ENCODE measurements at regions not wholly inside any gene's neighbourhood (a gene's known extent, or its start where the extent isn't known, plus 50 kb on each side); places are given as distances from the start of the nearest gene placed in this dataset.

DNA sequence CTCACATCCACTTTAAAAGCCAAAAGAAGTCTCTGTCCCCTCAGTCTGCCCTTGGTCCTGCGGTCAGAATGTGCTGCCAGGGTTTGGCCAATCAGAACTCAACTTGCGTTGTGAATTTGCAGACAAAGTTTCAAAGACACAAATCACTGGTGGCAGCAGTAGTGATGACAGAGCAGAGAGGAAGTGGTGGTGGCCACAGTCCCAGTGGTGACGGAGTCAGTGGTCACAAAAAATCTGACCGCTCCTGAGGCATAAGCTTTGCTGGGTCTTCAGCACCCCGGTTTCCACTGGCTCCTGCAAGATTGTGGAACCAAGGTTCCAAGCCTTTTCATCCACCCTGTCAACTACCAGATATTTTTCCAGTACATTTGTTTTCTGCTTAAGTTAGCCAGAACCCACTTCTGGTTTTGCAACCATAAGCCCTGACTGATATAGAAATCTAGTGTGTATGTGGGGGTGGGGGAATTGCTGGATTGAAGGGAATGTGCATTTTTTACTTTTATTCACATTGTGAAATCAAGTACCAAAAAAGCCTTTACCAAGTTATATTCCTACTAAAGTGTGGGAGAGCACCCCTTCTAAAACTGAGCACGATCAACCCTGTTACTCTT lies 112.3 kb downstream of the TMPRSS5 start (continued):
- TF ChIP-seq, protein P1, sequence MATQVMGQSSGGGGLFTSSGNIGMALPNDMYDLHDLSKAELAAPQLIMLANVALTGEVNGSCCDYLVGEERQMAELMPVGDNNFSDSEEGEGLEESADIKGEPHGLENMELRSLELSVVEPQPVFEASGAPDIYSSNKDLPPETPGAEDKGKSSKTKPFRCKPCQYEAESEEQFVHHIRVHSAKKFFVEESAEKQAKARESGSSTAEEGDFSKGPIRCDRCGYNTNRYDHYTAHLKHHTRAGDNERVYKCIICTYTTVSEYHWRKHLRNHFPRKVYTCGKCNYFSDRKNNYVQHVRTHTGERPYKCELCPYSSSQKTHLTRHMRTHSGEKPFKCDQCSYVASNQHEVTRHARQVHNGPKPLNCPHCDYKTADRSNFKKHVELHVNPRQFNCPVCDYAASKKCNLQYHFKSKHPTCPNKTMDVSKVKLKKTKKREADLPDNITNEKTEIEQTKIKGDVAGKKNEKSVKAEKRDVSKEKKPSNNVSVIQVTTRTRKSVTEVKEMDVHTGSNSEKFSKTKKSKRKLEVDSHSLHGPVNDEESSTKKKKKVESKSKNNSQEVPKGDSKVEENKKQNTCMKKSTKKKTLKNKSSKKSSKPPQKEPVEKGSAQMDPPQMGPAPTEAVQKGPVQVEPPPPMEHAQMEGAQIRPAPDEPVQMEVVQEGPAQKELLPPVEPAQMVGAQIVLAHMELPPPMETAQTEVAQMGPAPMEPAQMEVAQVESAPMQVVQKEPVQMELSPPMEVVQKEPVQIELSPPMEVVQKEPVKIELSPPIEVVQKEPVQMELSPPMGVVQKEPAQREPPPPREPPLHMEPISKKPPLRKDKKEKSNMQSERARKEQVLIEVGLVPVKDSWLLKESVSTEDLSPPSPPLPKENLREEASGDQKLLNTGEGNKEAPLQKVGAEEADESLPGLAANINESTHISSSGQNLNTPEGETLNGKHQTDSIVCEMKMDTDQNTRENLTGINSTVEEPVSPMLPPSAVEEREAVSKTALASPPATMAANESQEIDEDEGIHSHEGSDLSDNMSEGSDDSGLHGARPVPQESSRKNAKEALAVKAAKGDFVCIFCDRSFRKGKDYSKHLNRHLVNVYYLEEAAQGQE (IDR thresholded peaks at IDR 0.05; ENCODE audit: borderline replicate concordance) = peak; percentile 40; the same call in 1 of the 2 replicates
- TF ChIP-seq, protein P1 (CRISPR knock-in tag; IDR thresholded peaks at IDR 0.05; ENCODE audit: low read depth) = no peak
- TF ChIP-seq, protein P2, sequence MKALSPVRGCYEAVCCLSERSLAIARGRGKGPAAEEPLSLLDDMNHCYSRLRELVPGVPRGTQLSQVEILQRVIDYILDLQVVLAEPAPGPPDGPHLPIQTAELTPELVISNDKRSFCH (CRISPR knock-in tag; IDR thresholded peaks at IDR 0.05) = no peak
- TF ChIP-seq, protein P2 (tag; IDR thresholded peaks at IDR 0.05) = no peak
- TF ChIP-seq, protein P3, sequence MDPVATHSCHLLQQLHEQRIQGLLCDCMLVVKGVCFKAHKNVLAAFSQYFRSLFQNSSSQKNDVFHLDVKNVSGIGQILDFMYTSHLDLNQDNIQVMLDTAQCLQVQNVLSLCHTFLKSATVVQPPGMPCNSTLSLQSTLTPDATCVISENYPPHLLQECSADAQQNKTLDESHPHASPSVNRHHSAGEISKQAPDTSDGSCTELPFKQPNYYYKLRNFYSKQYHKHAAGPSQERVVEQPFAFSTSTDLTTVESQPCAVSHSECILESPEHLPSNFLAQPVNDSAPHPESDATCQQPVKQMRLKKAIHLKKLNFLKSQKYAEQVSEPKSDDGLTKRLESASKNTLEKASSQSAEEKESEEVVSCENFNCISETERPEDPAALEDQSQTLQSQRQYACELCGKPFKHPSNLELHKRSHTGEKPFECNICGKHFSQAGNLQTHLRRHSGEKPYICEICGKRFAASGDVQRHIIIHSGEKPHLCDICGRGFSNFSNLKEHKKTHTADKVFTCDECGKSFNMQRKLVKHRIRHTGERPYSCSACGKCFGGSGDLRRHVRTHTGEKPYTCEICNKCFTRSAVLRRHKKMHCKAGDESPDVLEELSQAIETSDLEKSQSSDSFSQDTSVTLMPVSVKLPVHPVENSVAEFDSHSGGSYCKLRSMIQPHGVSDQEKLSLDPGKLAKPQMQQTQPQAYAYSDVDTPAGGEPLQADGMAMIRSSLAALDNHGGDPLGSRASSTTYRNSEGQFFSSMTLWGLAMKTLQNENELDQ (CRISPR knock-in tag; IDR thresholded peaks at IDR 0.05; ENCODE audit: borderline replicate concordance) = no peak
- TF ChIP-seq CREB1 (IDR thresholded peaks at IDR 0.05) (peak; percentile 72), CREB1 (CRISPR knock-in tag; IDR thresholded peaks at IDR 0.05) (peak; percentile 36; the same call in 1 of the 2 replicates), SOX6 (IDR thresholded peaks at IDR 0.05) (peak; percentile 49; the same call in 1 of the 2 replicates), SMARCA5 (IDR thresholded peaks at IDR 0.05) (no peak), JUND (IDR thresholded peaks at IDR 0.05; ENCODE audit: borderline replicate concordance, low read depth, low read length) (peak; percentile 72), JUND (tag; IDR thresholded peaks at IDR 0.05; ENCODE audit: borderline replicate concordance, low read depth, low read length) (peak; percentile 68; the same call in 1 of the 3 replicates), MAFK (IDR thresholded peaks at IDR 0.05; ENCODE audit: low read length) (peak; percentile 23; the same call in 1 of the 2 replicates)
- TF ChIP-seq, protein P4, sequence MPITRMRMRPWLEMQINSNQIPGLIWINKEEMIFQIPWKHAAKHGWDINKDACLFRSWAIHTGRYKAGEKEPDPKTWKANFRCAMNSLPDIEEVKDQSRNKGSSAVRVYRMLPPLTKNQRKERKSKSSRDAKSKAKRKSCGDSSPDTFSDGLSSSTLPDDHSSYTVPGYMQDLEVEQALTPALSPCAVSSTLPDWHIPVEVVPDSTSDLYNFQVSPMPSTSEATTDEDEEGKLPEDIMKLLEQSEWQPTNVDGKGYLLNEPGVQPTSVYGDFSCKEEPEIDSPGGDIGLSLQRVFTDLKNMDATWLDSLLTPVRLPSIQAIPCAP (CRISPR knock-in tag; IDR thresholded peaks at IDR 0.05; ENCODE audit: borderline replicate concordance) = no peak
- TF ChIP-seq, protein P5, sequence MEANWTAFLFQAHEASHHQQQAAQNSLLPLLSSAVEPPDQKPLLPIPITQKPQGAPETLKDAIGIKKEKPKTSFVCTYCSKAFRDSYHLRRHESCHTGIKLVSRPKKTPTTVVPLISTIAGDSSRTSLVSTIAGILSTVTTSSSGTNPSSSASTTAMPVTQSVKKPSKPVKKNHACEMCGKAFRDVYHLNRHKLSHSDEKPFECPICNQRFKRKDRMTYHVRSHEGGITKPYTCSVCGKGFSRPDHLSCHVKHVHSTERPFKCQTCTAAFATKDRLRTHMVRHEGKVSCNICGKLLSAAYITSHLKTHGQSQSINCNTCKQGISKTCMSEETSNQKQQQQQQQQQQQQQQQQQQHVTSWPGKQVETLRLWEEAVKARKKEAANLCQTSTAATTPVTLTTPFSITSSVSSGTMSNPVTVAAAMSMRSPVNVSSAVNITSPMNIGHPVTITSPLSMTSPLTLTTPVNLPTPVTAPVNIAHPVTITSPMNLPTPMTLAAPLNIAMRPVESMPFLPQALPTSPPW (CRISPR knock-in tag; IDR thresholded peaks at IDR 0.05) = peak; percentile 48; the same call in 1 of the 2 replicates

All from K562 (cell line).